KMS-11 (cell line): ENCODE measurements at regions not wholly inside any gene's neighbourhood (a gene's known extent, or its start where the extent isn't known, plus 50 kb on each side); places are given as distances from the start of the nearest gene placed in this dataset.

Source experiments
- H2AFZ ChIP-seq: fragments of 200-600 bp; sonication (generic); 2 replicates; pipeline ENCODE4 v1.6.1; 2016; ENCODE audit warnings: antibody characterized with exemption, mixed run types, low read depth
- H3K27ac ChIP-seq: fragments of 200-600 bp; sonication (generic); 2 replicates; pipeline ENCODE4 v1.6.1; 2016; ENCODE audit warnings: mild to moderate bottlenecking, mixed run types
- H3K27me3 ChIP-seq: fragments of 200-600 bp; sonication (generic); 2 replicates; pipeline ENCODE4 v1.6.1; 2017; ENCODE audit warnings: mild to moderate bottlenecking, low read depth, mixed run types, moderate library complexity; ENCODE audit not compliant: insufficient read depth
- H3K36me3 ChIP-seq: fragments of 200-600 bp; sonication (generic); 2 replicates; pipeline ENCODE4 v1.6.1; 2017; ENCODE audit warnings: mild to moderate bottlenecking, mixed run types; ENCODE audit not compliant: insufficient read depth
- H3K4me1 ChIP-seq: fragments of 200-600 bp; sonication (generic); 2 replicates; pipeline ENCODE4 v1.6.1; 2016; ENCODE audit warnings: mild to moderate bottlenecking, low read depth, mixed run types; ENCODE audit not compliant: poor library complexity, severe bottlenecking
- H3K4me2 ChIP-seq: fragments of 200-600 bp; sonication (generic); 2 replicates; pipeline ENCODE4 v1.7.0; 2016; ENCODE audit warnings: mild to moderate bottlenecking, mixed run types
- H3K4me3 ChIP-seq: fragments of 200-600 bp; sonication (generic); IDR thresholded peaks from 2 replicates; pipeline ENCODE4 v1.6.1; 2017; ENCODE audit warnings: low read depth, low read length, mixed read lengths; ENCODE audit not compliant: insufficient read depth
- H3K79me2 ChIP-seq: fragments of 200-600 bp; sonication (generic); 2 replicates; pipeline ENCODE4 v1.6.1; 2016; ENCODE audit warnings: low read depth, mixed run types; ENCODE audit not compliant: insufficient read depth
- H3K9ac ChIP-seq: fragments of 200-600 bp; sonication (generic); 2 replicates; pipeline ENCODE4 v1.6.1; 2016; ENCODE audit warnings: mild to moderate bottlenecking, mixed run types
- H4K20me1 ChIP-seq: fragments of 200-600 bp; sonication (generic); 2 replicates; pipeline ENCODE4 v1.6.1; 2016; ENCODE audit warnings: mild to moderate bottlenecking, mixed run types; ENCODE audit not compliant: insufficient read depth
- CTCF ChIP-seq: fragments of 200-600 bp; sonication (generic); conservative IDR thresholded peaks from 2 replicates; pipeline ENCODE4 v1.6.1; 2017; ENCODE audit warnings: low read depth, mild to moderate bottlenecking, antibody characterized with exemption, low read length, moderate library complexity, mixed read lengths

- no peak overlapping the region for H3K4me3 ChIP-seq
- TF ChIP-seq CTCF: no peak
- H4K20me1 ChIP-seq: no peaks in the 10 kb centered on the region
- H3K79me2 ChIP-seq: no peaks in the 10 kb centered on the region
- H3K36me3 ChIP-seq: no peaks in the 10 kb centered on the region
- no peak overlapping the region for H3K27ac ChIP-seq
- H3K4me1 ChIP-seq: no peaks in the 10 kb centered on the region
- no peaks in the 10 kb centered on the region for H3K27me3 ChIP-seq
- H2AFZ ChIP-seq: no peak overlapping the region
- no peak overlapping the region for H3K4me2 ChIP-seq
- H3K9ac ChIP-seq: no peak overlapping the region
Measured at GRCh38 chr17:27968206-27968732, 74.2 kb upstream of the NLK start.

- H3K27ac ChIP-seq: no peak overlapping the region
- TF ChIP-seq CTCF: no peak
- no peak overlapping the region for H3K4me2 ChIP-seq
Measured at GRCh38 chr17:27970587-27970986, 71.9 kb upstream of the NLK start.

GRCh38 chr17:27973258-27974044 is 69.0 kb upstream of the NLK start:
- TF ChIP-seq CTCF: no peak
- Histone ChIP-seq H3K4me1 (peaks cover 12% of the 10 kb centered on the region), H4K20me1 (no peaks in the 10 kb centered on the region), H3K4me3 (no peak overlapping the region), H3K27me3 (no peaks in the 10 kb centered on the region), H3K9ac (no peak overlapping the region), H3K27ac (no peak overlapping the region), H3K36me3 (no peaks in the 10 kb centered on the region), H3K4me2 (no peak overlapping the region), H2AFZ (no peak overlapping the region), H3K79me2 (no peaks in the 10 kb centered on the region)

More at GRCh38 chr17:27970587-27970986, 71.9 kb upstream of the NLK start:
- H3K79me2 ChIP-seq: no peaks in the 10 kb centered on the region
- H3K9ac ChIP-seq: no peak overlapping the region
- H4K20me1 ChIP-seq: no peaks in the 10 kb centered on the region
- H3K4me3 ChIP-seq: no peak overlapping the region
- no peak overlapping the region for H2AFZ ChIP-seq
- no peaks in the 10 kb centered on the region for H3K36me3 ChIP-seq
- no peaks in the 10 kb centered on the region for H3K27me3 ChIP-seq
- no peaks in the 10 kb centered on the region for H3K4me1 ChIP-seq

GRCh38 chr17:27974045-27974436 is 68.4 kb upstream of the NLK start:
- H3K79me2 ChIP-seq: no peaks in the 10 kb centered on the region
- no peak overlapping the region for H3K27ac ChIP-seq
- H3K4me1 ChIP-seq: peaks cover 12% of the 10 kb centered on the region
- H3K9ac ChIP-seq: no peak overlapping the region
- H3K4me2 ChIP-seq: no peak overlapping the region
- no peak overlapping the region for H2AFZ ChIP-seq
- no peaks in the 10 kb centered on the region for H3K36me3 ChIP-seq
- no peak overlapping the region for H3K4me3 ChIP-seq
- TF ChIP-seq CTCF: no peak
- no peaks in the 10 kb centered on the region for H3K27me3 ChIP-seq
- no peaks in the 10 kb centered on the region for H4K20me1 ChIP-seq
